ENCODE measurements at regions not wholly inside any gene's neighbourhood (a gene's known extent, or its start where the extent isn't known, plus 50 kb on each side); places are given as distances from the start of the nearest gene placed in this dataset.

GRCh38 chr2:177332026-177332991 is 60.3 kb upstream of the AGPS start:
- H3K4me1 ChIP-seq, result peaks cover 3% of the 10 kb centered on the region; the same call in 1 of the 2 replicates
- peak overlapping the region; percentile 22; the same call in 1 of the 2 replicates for H3K27ac ChIP-seq
- no peaks in the 10 kb centered on the region for H3K36me3 ChIP-seq
- peak; percentile 57 to 85 for DNase-seq
- no peaks in the 10 kb centered on the region for H3K27me3 ChIP-seq
- H3K4me3 ChIP-seq, result peak overlapping the region; percentile 32
- H3K9me3 ChIP-seq (replicated peaks), result no peaks in the 10 kb centered on the region

- no peaks in the 10 kb centered on the region for H3K27me3 ChIP-seq
- peak overlapping the region; percentile 22; the same call in 1 of the 2 replicates for H3K27ac ChIP-seq
- H3K4me3 ChIP-seq, result no peak overlapping the region
- no peak for DNase-seq
- H3K36me3 ChIP-seq, result no peaks in the 10 kb centered on the region
- H3K9me3 ChIP-seq (replicated peaks), result no peaks in the 10 kb centered on the region
- H3K4me1 ChIP-seq, result peaks cover 3% of the 10 kb centered on the region; the same call in 1 of the 2 replicates
Measured at GRCh38 chr2:177332992-177333388, 59.6 kb upstream of the AGPS start.

GRCh38 chr2:177334940-177335543 is 57.5 kb upstream of the AGPS start:
- Histone ChIP-seq H3K27me3 (no peaks in the 10 kb centered on the region), H3K4me1 (peaks cover 8% of the 10 kb centered on the region), H3K9me3 (replicated peaks) (no peaks in the 10 kb centered on the region), H3K36me3 (no peaks in the 10 kb centered on the region), H3K4me3 (no peak overlapping the region), H3K27ac (no peak overlapping the region)
- DNase-seq, result peak; percentile 27 to 71

GRCh38 chr2:177335917-177336450 is 56.6 kb upstream of the AGPS start:
- no peak overlapping the region for H3K4me3 ChIP-seq
- no peaks in the 10 kb centered on the region for H3K27me3 ChIP-seq
- H3K9me3 ChIP-seq (replicated peaks), result no peaks in the 10 kb centered on the region
- DNase-seq, result no peak
- H3K36me3 ChIP-seq, result no peaks in the 10 kb centered on the region
- no peak overlapping the region for H3K27ac ChIP-seq
- peaks cover 8% of the 10 kb centered on the region for H3K4me1 ChIP-seq

GRCh38 chr2:177338177-177338721 is 54.3 kb upstream of the AGPS start:
- Histone ChIP-seq H3K27me3 (no peaks in the 10 kb centered on the region), H3K36me3 (no peaks in the 10 kb centered on the region), H3K9me3 (replicated peaks) (no peaks in the 10 kb centered on the region), H3K27ac (peak overlapping the region; percentile 21; the same call in 1 of the 2 replicates), H3K4me1 (peaks cover 5% of the 10 kb centered on the region), H3K4me3 (no peak overlapping the region)
- peak in 1 of 2 experiments; percentile 5 for DNase-seq

GRCh38 chr2:177340158-177340557 is 52.4 kb upstream of the AGPS start:
- DNase-seq, result no peak
- H3K4me1 ChIP-seq, result peaks cover 5% of the 10 kb centered on the region

GRCh38 chr2:177342736-177343135 is 49.8 kb upstream of the AGPS start:
- H3K4me3 ChIP-seq, result no peak overlapping the region
- no peak overlapping the region for H3K27ac ChIP-seq
- H3K9me3 ChIP-seq (replicated peaks), result no peaks in the 10 kb centered on the region
- H3K36me3 ChIP-seq, result no peaks in the 10 kb centered on the region
- H3K4me1 ChIP-seq, result peaks cover 5% of the 10 kb centered on the region
- no peaks in the 10 kb centered on the region for H3K27me3 ChIP-seq
- DNase-seq, result no peak

More at GRCh38 chr2:177340158-177340557, 52.4 kb upstream of the AGPS start:
- Histone ChIP-seq H3K27ac (no peak overlapping the region), H3K9me3 (replicated peaks) (no peaks in the 10 kb centered on the region), H3K27me3 (no peaks in the 10 kb centered on the region), H3K4me3 (no peak overlapping the region), H3K36me3 (no peaks in the 10 kb centered on the region)
